Activated CD8-positive, alpha-beta memory T cell treated with anti-CD3 and anti-CD28 coated beads for 48 hours (primary cell): ENCODE measurements at regions not wholly inside any gene's neighbourhood (a gene's known extent, or its start where the extent isn't known, plus 50 kb on each side); places are given as distances from the start of the nearest gene placed in this dataset.
"Not testable (repeated sequence)": the region's sequence is repeated elsewhere in the genome, so short reads cannot be mapped to it uniquely, and the experiment has no call there.

Source experiments
- DNase-seq, 3 experiments: peaks; one replicate each; pipeline ENCODE4 v3.0.0-alpha.2; 2020; ENCODE audit warnings: low read depth in 2 of 3, low spot score in 2 of 3

GRCh38 chr14:65834051-65834450 lies 421.5 kb downstream of the FUT8 start:
- no peak for DNase-seq

GRCh38 chr14:65834812-65835211 lies 422.3 kb downstream of the FUT8 start:
- DNase-seq, result no peak

GRCh38 chr14:65835501-65835900 lies 423.0 kb downstream of the FUT8 start:
- no peak for DNase-seq

GRCh38 chr14:65838565-65838964 lies 426.0 kb downstream of the FUT8 start:
- no peak for DNase-seq

- no peak for DNase-seq
Measured at GRCh38 chr14:65840118-65840751, 427.7 kb downstream of the FUT8 start.

- DNase-seq, result no peak
Measured at GRCh38 chr14:65840786-65841185, 428.3 kb downstream of the FUT8 start.

- DNase-seq, result no peak
Measured at GRCh38 chr14:65846196-65846868, 433.8 kb downstream of the FUT8 start.

GRCh38 chr14:65847075-65847847 lies 434.7 kb downstream of the FUT8 start:
- peak in 2 of 3 experiments; percentile 11 to 35 for DNase-seq

GRCh38 chr14:65847931-65848330 lies 435.4 kb downstream of the FUT8 start:
- DNase-seq, result not testable (repeated sequence)

GRCh38 chr14:65849091-65849490 lies 436.6 kb downstream of the FUT8 start:
- no peak for DNase-seq

- DNase-seq, result no peak
Measured at GRCh38 chr14:65849558-65849957, 437.0 kb downstream of the FUT8 start.

GRCh38 chr14:65850429-65851135 lies 438.1 kb downstream of the FUT8 start:
- peak in 1 of 3 experiments; percentile 15 for DNase-seq

GRCh38 chr14:65852689-65853088 lies 440.2 kb downstream of the FUT8 start:
- DNase-seq, result no peak

GRCh38 chr14:65853407-65853955 lies 441.0 kb downstream of the FUT8 start:
- DNase-seq, result no peak

- DNase-seq, result no peak
Measured at GRCh38 chr14:65854215-65854614, 441.7 kb downstream of the FUT8 start.

GRCh38 chr14:65860956-65861611 lies 448.6 kb downstream of the FUT8 start:
- no peak for DNase-seq

GRCh38 chr14:65864549-65864948 lies 452.0 kb downstream of the FUT8 start:
- no peak for DNase-seq

GRCh38 chr14:65864984-65865383 lies 452.5 kb downstream of the FUT8 start:
- no peak for DNase-seq

- DNase-seq, result no peak
Measured at GRCh38 chr14:65866448-65866847, 453.9 kb downstream of the FUT8 start.

- DNase-seq, result no peak
Measured at GRCh38 chr14:65866886-65867285, 454.4 kb downstream of the FUT8 start.

- DNase-seq, result no peak
Measured at GRCh38 chr14:65867333-65867732, 454.8 kb downstream of the FUT8 start.
